GM12873 (cell line): ENCODE measurements at regions not wholly inside any gene's neighbourhood (a gene's known extent, or its start where the extent isn't known, plus 50 kb on each side); places are given as distances from the start of the nearest gene placed in this dataset.

Experiments used
- TF ChIP-seq, protein P1 (sequence below): IDR thresholded peaks from 2 replicates; pipeline ENCODE4 v1.5.1; 2012; ENCODE audit warnings: low read depth, mild to moderate bottlenecking, moderate library complexity, low read length, control low read depth; ENCODE audit not compliant: insufficient read depth; ENCODE audit errors: missing control alignments

DNA sequence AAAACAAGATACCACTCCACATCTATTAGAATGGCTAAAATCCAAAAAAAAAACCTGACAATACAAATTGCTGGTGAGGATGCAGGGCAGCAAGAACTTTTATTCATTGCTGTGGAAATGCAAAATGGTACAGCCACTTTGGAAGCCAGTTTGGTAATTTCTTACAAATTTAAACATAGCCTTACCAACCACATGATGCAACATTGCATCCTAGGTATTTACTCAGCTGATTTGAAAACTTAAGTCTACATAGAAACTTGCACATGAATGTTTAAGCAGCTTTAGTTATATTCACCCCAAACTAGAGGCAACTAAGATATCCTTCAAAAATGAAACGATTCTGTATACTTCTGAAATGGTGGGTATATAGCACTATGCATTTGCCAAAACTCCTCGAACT lies 178.8 kb upstream of the PDE4B start:
- TF ChIP-seq, protein P1, sequence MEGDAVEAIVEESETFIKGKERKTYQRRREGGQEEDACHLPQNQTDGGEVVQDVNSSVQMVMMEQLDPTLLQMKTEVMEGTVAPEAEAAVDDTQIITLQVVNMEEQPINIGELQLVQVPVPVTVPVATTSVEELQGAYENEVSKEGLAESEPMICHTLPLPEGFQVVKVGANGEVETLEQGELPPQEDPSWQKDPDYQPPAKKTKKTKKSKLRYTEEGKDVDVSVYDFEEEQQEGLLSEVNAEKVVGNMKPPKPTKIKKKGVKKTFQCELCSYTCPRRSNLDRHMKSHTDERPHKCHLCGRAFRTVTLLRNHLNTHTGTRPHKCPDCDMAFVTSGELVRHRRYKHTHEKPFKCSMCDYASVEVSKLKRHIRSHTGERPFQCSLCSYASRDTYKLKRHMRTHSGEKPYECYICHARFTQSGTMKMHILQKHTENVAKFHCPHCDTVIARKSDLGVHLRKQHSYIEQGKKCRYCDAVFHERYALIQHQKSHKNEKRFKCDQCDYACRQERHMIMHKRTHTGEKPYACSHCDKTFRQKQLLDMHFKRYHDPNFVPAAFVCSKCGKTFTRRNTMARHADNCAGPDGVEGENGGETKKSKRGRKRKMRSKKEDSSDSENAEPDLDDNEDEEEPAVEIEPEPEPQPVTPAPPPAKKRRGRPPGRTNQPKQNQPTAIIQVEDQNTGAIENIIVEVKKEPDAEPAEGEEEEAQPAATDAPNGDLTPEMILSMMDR = no peak

DNA sequence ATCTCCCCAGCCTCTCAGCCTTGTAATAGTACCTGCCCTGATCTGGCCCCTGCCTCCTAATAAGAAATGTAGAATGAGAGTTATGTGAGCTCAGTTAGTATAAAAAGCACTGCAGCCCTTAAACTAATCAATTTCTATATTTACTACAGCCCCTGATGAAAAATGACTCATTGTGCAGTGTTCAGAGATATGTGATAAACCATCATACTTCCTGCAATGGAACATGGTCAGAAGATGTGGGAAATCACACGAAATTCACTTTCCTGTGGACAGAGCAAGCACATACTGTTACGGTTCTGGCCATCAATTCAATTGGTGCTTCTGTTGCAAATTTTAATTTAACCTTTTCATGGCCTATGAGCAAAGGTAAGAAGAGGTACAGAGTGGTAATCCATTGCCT lies 176.8 kb upstream of the PDE4B start:
- TF ChIP-seq, protein P1 = no peak

DNA sequence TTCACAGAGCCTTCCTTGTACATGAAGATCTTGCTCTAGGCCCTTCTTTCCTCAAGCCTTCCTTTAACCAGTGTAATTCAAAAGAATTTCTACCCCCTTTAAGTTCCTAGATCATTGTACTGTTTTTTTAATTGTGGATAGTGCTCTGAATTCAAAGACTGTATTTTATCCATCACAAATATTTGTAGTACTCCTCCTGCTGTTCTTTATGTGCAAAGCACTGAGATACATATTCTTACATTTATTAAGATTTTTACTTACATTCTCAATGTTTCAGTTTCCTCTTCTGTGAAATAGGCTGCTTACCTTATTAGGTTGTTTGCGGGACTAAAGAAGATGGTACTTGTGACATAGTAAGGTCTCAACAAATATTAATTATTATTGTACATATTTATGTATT lies 168.8 kb upstream of the PDE4B start:
- TF ChIP-seq, protein P1 = no peak

DNA sequence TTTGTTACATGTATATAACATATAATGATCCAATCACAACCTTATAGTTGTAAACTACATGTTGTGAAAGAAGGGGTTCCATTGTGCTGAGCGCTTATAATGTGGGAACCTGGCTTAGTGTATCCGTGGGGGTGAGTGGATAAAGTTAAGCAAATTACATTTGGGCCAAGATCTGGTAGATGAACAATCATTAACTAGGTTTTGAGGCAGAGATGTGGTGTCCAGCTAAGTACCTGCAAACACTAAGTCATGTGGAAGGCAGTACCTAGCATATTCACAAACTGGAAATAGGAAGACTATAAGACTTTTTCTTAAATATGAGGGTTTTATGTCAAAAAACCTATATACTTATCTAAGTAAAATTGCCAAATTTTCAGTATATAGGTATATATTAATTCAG lies 167.2 kb upstream of the PDE4B start:
- TF ChIP-seq, protein P1 = no peak

DNA sequence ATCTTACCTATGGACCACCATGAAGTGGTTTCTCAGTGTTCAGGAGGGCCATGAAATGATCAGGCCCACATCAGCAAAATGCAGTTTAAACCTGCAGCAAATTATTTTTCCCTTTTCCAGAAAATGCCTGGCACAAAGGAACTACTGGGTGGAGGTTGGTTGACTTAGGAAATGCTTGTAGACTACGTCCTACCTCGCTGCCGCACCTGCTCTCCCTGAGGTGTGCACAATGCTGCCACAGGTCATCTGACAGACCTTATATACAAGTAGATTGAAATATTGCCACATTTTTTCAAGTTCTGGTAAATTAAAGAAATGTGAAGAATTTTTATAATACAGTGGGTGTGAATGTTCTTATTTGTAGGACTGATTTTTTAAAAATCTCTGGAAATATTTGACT lies 166.7 kb upstream of the PDE4B start:
- TF ChIP-seq, protein P1 = no peak

DNA sequence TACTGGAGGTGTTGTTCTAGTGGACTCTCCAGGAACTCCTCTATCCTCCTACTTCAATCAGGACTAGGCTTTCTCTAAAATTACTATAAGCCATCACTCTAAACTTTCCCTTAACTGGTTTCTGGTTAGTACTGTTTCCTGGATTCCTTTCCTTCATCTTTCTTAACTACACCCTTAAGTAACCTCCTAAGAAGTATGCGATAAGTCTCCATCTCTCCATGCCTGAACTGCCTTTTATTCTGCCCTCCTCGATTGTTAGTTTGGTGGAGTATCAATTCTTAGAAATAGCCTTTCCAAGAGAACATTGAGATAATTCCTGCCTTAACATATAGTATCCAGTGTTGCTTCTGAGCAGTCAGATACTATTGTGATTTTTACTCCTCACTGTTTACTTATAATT lies 162.9 kb upstream of the PDE4B start:
- TF ChIP-seq, protein P1 = no peak

DNA sequence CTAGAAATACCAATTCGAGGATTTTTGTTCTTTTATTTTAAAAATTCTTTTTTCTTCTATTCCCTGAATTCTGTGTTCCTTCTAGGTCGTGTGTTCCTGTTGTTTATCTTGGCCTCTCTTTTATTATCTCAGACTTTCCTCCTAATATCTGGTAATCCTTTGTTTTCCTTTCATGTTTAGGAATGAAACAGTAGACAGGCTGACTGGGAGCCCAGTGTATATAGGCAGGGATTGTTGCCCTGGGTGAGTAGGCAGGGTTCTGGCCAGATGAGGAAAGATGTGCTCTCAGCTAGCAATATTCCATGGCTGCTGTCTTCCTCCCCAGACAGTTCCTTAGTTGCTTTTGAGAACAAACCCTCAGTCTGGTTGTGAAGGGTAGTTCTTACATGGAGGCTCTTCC lies 161.8 kb upstream of the PDE4B start:
- TF ChIP-seq, protein P1 = no peak
